H1 (cell line): ENCODE measurements at regions not wholly inside any gene's neighbourhood (a gene's known extent, or its start where the extent isn't known, plus 50 kb on each side); places are given as distances from the start of the nearest gene placed in this dataset.

Source experiments
- CTCF ChIA-PET: fragments of 300-600 bp; sonication (Branson Sonifier 250); formaldehyde crosslinking; loops from one replicate; lab custom pipeline; 2021; ENCODE audit not compliant: partially characterized antibody; lab: Charles Lee
- POLR2A ChIA-PET: fragments of 300-600 bp; sonication (Branson Sonifier 250); formaldehyde crosslinking; loops from one replicate; lab custom pipeline; 2021; ENCODE audit warnings: inconsistent platforms; ENCODE audit not compliant: partially characterized antibody; lab: Charles Lee
- DNase-seq, 2 experiments: peaks; one replicate each; pipeline versions ENCODE4 v3.0.0 to v3.0.0-alpha.2; 2010 to 2022; ENCODE audit warnings: low spot score in 2 of 2, low read depth in 1 of 2, mixed read lengths in 1 of 2
- FAIRE-seq: peaks from 2 replicates; lab custom pipeline; 2011; peaks lifted over from hg19 to GRCh38; lab: Jason Lieb, UNC
- H2AFZ ChIP-seq: 2 replicates; pipeline ENCODE4 v1.8.1; 2012; ENCODE audit warnings: low read length, inconsistent platforms
- H2AK5ac ChIP-seq: 2 replicates; pipeline ENCODE4 v1.6.1; 2013; ENCODE audit warnings: low read depth, low read length
- H2BK120ac ChIP-seq: replicated peaks from 2 replicates; pipeline ENCODE3; 2013; ENCODE audit warnings: low read depth, low read length, inconsistent platforms
- H2BK12ac ChIP-seq: 2 replicates; pipeline ENCODE4 v1.6.1; 2013; ENCODE audit warnings: low read depth, low read length
- H2BK15ac ChIP-seq: 2 replicates; pipeline ENCODE4 v1.6.1; 2013; ENCODE audit warnings: low read length
- H2BK20ac ChIP-seq: 2 replicates; pipeline ENCODE4 v1.6.1; 2013; ENCODE audit warnings: low read length
- H2BK5ac ChIP-seq: 2 replicates; pipeline ENCODE4 v1.6.1; 2013; ENCODE audit warnings: low read depth, low read length
- H3K14ac ChIP-seq: 2 replicates; pipeline ENCODE4 v1.6.1; 2013; ENCODE audit warnings: inconsistent platforms; ENCODE audit not compliant: insufficient read length
- H3K18ac ChIP-seq: 2 replicates; pipeline ENCODE4 v1.6.1; 2013; ENCODE audit warnings: low read length; ENCODE audit errors: extremely low read depth
- H3K23ac ChIP-seq: 2 replicates; pipeline ENCODE4 v1.6.1; 2013; ENCODE audit warnings: inconsistent platforms; ENCODE audit not compliant: insufficient read length
- H3K23me2 ChIP-seq: 2 replicates; pipeline ENCODE4 v1.6.1; 2013; ENCODE audit warnings: low read depth, low read length
- H3K27ac ChIP-seq: 2 replicates; pipeline ENCODE4 v1.6.1; 2011; ENCODE audit warnings: low read depth, low read length, inconsistent platforms
- H3K27me3 ChIP-seq, 4 experiments: replicated peaks in 1 of 4; 1 replicate in 1 of 4; 2 replicates in 3 of 4; pipeline versions ENCODE4 v1.6.1 to v1.8.1; 2011 to 2013; ENCODE audit warnings: low read length in 3 of 4, mild to moderate bottlenecking in 3 of 4, inconsistent platforms in 2 of 4, mixed read lengths in 2 of 4, moderate library complexity in 1 of 4; ENCODE audit not compliant: control insufficient read depth in 3 of 4, insufficient read depth in 3 of 4; ENCODE audit errors: extremely low read depth in 1 of 4
- H3K36me3 ChIP-seq, 4 experiments: 2 replicates each; pipeline versions ENCODE4 v1.6.1 to v1.8.1; 2011 to 2013; ENCODE audit warnings: mild to moderate bottlenecking in 4 of 4, low read length in 3 of 4, moderate library complexity in 2 of 4, control low read depth in 1 of 4, inconsistent platforms in 1 of 4; ENCODE audit not compliant: insufficient read depth in 4 of 4, control insufficient read depth in 2 of 4
- H3K4ac ChIP-seq: replicated peaks from 2 replicates; pipeline ENCODE3; 2013; ENCODE audit warnings: low read length, low read depth, mixed read lengths, inconsistent platforms; ENCODE audit not compliant: insufficient read length
- H3K4me1 ChIP-seq, 4 experiments: replicated peaks in 1 of 4; 1 replicate in 1 of 4; 2 replicates in 3 of 4; pipeline versions ENCODE4 v1.6.1 to v1.8.1; 2011 to 2013; ENCODE audit warnings: low read length in 3 of 4, inconsistent platforms in 2 of 4, mixed read lengths in 1 of 4; ENCODE audit not compliant: insufficient read depth in 4 of 4, control insufficient read depth in 3 of 4
- H3K4me2 ChIP-seq, 2 experiments: 2 replicates each; pipeline versions ENCODE4 v1.6.1 to v1.8.1; 2011 to 2013; ENCODE audit warnings: low read depth in 2 of 2, low read length in 2 of 2, control low read depth in 1 of 2, inconsistent platforms in 1 of 2, mild to moderate bottlenecking in 1 of 2; ENCODE audit not compliant: insufficient read depth in 1 of 2
- H3K4me3 ChIP-seq, 4 experiments: fragments of 200-600, 300-600 bp in 1 of 4; sonication (generic), shearing (Covaris generic), sonication (Bioruptor Twin) in 1 of 4; 2 replicates each; pipeline versions ENCODE4 v1.5.1 to v1.8.1; 2011 to 2016; ENCODE audit warnings: low read length in 4 of 4, low read depth in 3 of 4, control low read depth in 2 of 4, inconsistent platforms in 2 of 4, mild to moderate bottlenecking in 2 of 4, mixed read lengths in 1 of 4, moderate library complexity in 1 of 4; ENCODE audit not compliant: insufficient read depth in 2 of 4; ENCODE audit errors: extremely low read depth in 1 of 4
- H3K56ac ChIP-seq: replicated peaks from 2 replicates; pipeline ENCODE3; 2013; ENCODE audit warnings: low read depth, mild to moderate bottlenecking, mixed read lengths, low read length, inconsistent platforms; ENCODE audit not compliant: insufficient read length
- H3K79me1 ChIP-seq: 2 replicates; pipeline ENCODE4 v1.6.1; 2013; ENCODE audit warnings: low read depth, low read length, control low read depth
- H3K79me2 ChIP-seq, 2 experiments: 2 replicates each; pipeline versions ENCODE4 v1.6.1 to v1.8.1; 2012 to 2013; ENCODE audit warnings: low read length in 2 of 2, mild to moderate bottlenecking in 2 of 2, inconsistent platforms in 1 of 2; ENCODE audit not compliant: insufficient read depth in 2 of 2, control insufficient read depth in 1 of 2
- H3K9ac ChIP-seq, 4 experiments: replicated peaks in 1 of 4; 1 replicate in 1 of 4; 2 replicates in 3 of 4; pipeline versions ENCODE4 v1.6.1 to v1.8.1; 2011 to 2013; ENCODE audit warnings: low read depth in 3 of 4, low read length in 3 of 4, control low read depth in 2 of 4, mild to moderate bottlenecking in 2 of 4, moderate library complexity in 2 of 4, inconsistent platforms in 1 of 4; ENCODE audit errors: extremely low read depth in 1 of 4
- H3K9me3 ChIP-seq, 2 experiments: 2 replicates each; pipeline versions ENCODE4 v1.6.1 to v1.8.1; 2012 to 2013; ENCODE audit warnings: mild to moderate bottlenecking in 2 of 2, moderate library complexity in 2 of 2, control low read depth in 1 of 2, inconsistent platforms in 1 of 2, low read depth in 1 of 2, low read length in 1 of 2, mixed read lengths in 1 of 2; ENCODE audit not compliant: insufficient read depth in 2 of 2
- H4K20me1 ChIP-seq, 2 experiments: replicated peaks in 1 of 2; 2 replicates each; pipeline versions ENCODE3 to v1.8.1; 2011 to 2013; ENCODE audit warnings: inconsistent platforms in 2 of 2, low read length in 2 of 2, mild to moderate bottlenecking in 1 of 2; ENCODE audit not compliant: insufficient read depth in 2 of 2, control insufficient read depth in 1 of 2
- H4K5ac ChIP-seq: 2 replicates; pipeline ENCODE4 v1.6.1; 2013; ENCODE audit warnings: low read length, low read depth, mixed read lengths, inconsistent platforms; ENCODE audit not compliant: insufficient read length
- H4K8ac ChIP-seq: 2 replicates; pipeline ENCODE4 v1.8.0; 2013; ENCODE audit warnings: mild to moderate bottlenecking, moderate library complexity, low read length, inconsistent platforms; ENCODE audit not compliant: insufficient read depth; ENCODE audit errors: extremely low read depth
- H4K91ac ChIP-seq: replicated peaks from 2 replicates; pipeline ENCODE3; 2013; ENCODE audit warnings: low read length, mixed read lengths, inconsistent platforms; ENCODE audit not compliant: insufficient read length
- EZH2 ChIP-seq: fragments of 200-600 bp; sonication (generic); IDR thresholded peaks from 2 replicates; pipeline ENCODE4 v1.7.1; 2012; ENCODE audit warnings: low read depth, mild to moderate bottlenecking, moderate library complexity, low read length, inconsistent platforms; ENCODE audit not compliant: severe bottlenecking
- RBBP5 ChIP-seq: IDR thresholded peaks from 2 replicates; pipeline ENCODE4 v1.7.1; 2012; ENCODE audit warnings: low read depth, mild to moderate bottlenecking, inconsistent platforms, low read length, moderate library complexity, borderline replicate concordance
- RFX5 ChIP-seq: IDR thresholded peaks from 2 replicates; pipeline ENCODE4 v1.6.1; 2011; ENCODE audit warnings: low read depth, low read length, improper control_type of control experiment, borderline replicate concordance
- TAF1 ChIP-seq: IDR thresholded peaks from 2 replicates; pipeline ENCODE4 v1.6.1; 2011; ENCODE audit warnings: mild to moderate bottlenecking, low read depth, low read length
- YY1 ChIP-seq: IDR thresholded peaks from 2 replicates; pipeline ENCODE4 v1.6.1; 2011; ENCODE audit warnings: low read depth, mild to moderate bottlenecking, low read length
- WGBS, 2 experiments: shearing (Covaris generic) in 1 of 2; methylation state at CpG; one replicate each; pipeline versions ENCODE4 v1.1.6 to v1.1.7; 2013 to 2015; ENCODE audit warnings: low lambda C conversion rate in 2 of 2, mixed read lengths in 2 of 2, inconsistent platforms in 1 of 2, low coverage in 1 of 2, missing lambda C conversion rate in 1 of 2; ENCODE audit not compliant: insufficient replicate concordance in 2 of 2, insufficient coverage in 1 of 2, insufficient read length in 1 of 2; ENCODE audit errors: extremely low coverage in 1 of 2, missing lambda C conversion rate in 1 of 2; 5-methylcytosine and 5-hydroxymethylcytosine counted together

DNA sequence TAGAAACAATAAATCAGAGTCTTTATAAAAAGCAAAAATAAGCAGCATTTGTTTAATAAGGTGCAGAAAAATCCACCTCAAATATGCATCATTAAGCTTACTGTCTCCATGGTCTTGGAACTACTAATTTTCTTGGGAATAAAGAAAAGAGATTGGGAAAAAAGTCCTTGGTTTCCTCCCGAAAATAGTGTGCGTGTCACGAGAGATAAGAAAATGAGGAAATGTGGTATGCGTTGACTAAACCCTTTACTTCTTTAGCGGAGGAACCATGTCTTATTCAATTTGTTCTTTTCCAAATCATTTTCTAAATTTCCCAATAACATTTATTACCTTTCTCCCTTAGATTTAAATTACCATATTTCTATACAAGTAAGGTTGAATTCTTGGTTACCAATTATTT is 54.1 kb upstream of the HBS1L start:
- Histone ChIP-seq H2AFZ (no peak overlapping the region), H2BK120ac (no peak overlapping the region), H3K18ac (no peak overlapping the region), H3K79me2 (no peaks in the 10 kb centered on the region), H3K4ac (no peak overlapping the region), H4K8ac (no peak overlapping the region), H3K9ac (no peak overlapping the region), H3K14ac (no peak overlapping the region), H3K23me2 (no peaks in the 10 kb centered on the region), H2BK15ac (no peak overlapping the region), H3K56ac (no peak overlapping the region), H2BK20ac (no peak overlapping the region), H3K27ac (no peak overlapping the region), H3K4me2 (no peak overlapping the region), H2AK5ac (no peak overlapping the region), H3K4me1 (no peaks in the 10 kb centered on the region), H3K9me3 (no peaks in the 10 kb centered on the region), H3K79me1 (no peaks in the 10 kb centered on the region), H3K23ac (no peak overlapping the region), H2BK12ac (no peak overlapping the region), H4K20me1 (no peaks in the 10 kb centered on the region), H4K5ac (no peak overlapping the region), H4K91ac (no peak overlapping the region), H2BK5ac (no peak overlapping the region), H3K27me3 (peaks cover 0 to 1% (median 0%) of the 10 kb centered on the region in 4 experiments; a peak in 1 of 7 replicates), H3K4me3 (no peak overlapping the region), H3K36me3 (no peaks in the 10 kb centered on the region)
- 96% methylated on average over 5 of the region's 5 CpGs; no CpG with 5 or more reads in 1 of the 2 experiments for WGBS, 2 experiments
- CTCF ChIA-PET, result interaction anchor here (1.5 kb wide), 1 partner anchor 12 kb away, joined by 3 read pairs; no protein-coding TSS in a partner anchor
- TF ChIP-seq TAF1 (no peak), YY1 (no peak), RBBP5 (no peak), EZH2 (no peak), RFX5 (no peak)
- POLR2A ChIA-PET, result no interaction called here
- FAIRE-seq (no peak), DNase-seq (no peak)
